ENCODE measurements at regions not wholly inside any gene's neighbourhood (a gene's known extent, or its start where the extent isn't known, plus 50 kb on each side); places are given as distances from the start of the nearest gene placed in this dataset.

DNA sequence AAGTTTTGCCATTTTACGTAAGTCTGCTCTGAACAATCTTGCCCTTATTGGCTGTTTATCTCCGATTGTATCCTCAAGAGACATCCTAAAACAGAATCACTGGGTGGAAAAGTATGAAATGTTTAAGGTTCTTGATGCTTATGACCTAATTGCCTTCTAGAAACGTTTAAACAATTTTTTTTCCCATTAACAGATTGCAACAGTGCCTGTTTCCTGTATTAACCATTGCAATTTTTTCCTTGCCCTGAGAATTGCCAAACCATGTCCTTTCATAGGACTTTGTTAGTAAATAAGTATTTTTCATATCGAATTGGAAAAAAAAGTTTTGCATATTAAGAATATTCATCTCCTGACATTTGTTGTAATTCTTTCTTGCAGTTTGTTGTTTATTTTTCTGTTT lies 639.8 kb downstream of the INHBA start:
- TF ChIP-seq, protein P1, sequence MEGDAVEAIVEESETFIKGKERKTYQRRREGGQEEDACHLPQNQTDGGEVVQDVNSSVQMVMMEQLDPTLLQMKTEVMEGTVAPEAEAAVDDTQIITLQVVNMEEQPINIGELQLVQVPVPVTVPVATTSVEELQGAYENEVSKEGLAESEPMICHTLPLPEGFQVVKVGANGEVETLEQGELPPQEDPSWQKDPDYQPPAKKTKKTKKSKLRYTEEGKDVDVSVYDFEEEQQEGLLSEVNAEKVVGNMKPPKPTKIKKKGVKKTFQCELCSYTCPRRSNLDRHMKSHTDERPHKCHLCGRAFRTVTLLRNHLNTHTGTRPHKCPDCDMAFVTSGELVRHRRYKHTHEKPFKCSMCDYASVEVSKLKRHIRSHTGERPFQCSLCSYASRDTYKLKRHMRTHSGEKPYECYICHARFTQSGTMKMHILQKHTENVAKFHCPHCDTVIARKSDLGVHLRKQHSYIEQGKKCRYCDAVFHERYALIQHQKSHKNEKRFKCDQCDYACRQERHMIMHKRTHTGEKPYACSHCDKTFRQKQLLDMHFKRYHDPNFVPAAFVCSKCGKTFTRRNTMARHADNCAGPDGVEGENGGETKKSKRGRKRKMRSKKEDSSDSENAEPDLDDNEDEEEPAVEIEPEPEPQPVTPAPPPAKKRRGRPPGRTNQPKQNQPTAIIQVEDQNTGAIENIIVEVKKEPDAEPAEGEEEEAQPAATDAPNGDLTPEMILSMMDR (IDR thresholded peaks at IDR 0.05), result no peak
- TF ChIP-seq POLR2A (IDR thresholded peaks at IDR 0.05), result no peak
